Cardiac fibroblast (primary cell): ENCODE measurements at regions not wholly inside any gene's neighbourhood (a gene's known extent, or its start where the extent isn't known, plus 50 kb on each side); places are given as distances from the start of the nearest gene placed in this dataset.

Experiments
- DNase-seq, 2 donors: peaks; one replicate each; pipeline versions ENCODE4 v3.0.0 to v3.0.0-alpha.2; 2010; ENCODE audit warnings: low read depth in 2 of 2
- H3K4me3 ChIP-seq, 2 donors: replicated peaks in 1 of 2; 1 replicate in 1 of 2; 2 replicates in 1 of 2; pipeline ENCODE4 v1.5.1; 2011; ENCODE audit warnings: low read depth in 2 of 2, low read length in 2 of 2, mild to moderate bottlenecking in 2 of 2, moderate library complexity in 1 of 2
- TF ChIP-seq, protein P1 (sequence below): IDR thresholded peaks from one replicate; pipeline ENCODE4 v1.5.1; 2011; ENCODE audit warnings: low read depth, mild to moderate bottlenecking, low read length, inconsistent platforms

DNA sequence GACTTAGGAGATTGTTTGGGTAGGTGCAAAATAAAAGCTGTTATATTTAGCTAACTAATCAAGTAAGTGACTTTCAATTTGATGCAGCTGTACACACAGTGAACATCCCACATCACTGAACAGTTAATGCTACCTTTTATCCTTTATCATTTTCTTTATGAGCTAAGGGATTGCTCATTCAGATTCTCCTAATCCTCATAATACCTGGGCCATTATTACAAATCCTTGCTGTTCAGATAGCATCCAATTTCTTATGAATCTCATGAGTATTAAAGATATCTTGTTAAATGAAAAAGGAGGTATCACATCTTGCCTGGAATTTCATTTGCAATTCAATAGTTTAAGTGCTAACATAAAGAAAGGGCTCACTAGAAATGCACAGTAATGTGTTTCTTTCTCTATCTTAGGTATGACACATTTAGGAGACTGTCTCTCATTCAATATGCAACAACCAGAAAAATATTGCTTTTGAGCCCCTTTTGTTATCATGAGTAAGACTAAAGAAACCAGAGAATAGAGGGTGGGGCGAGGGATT, 918.5 kb downstream of the CBLN2 start:
- H3K4me3 ChIP-seq, result no peak overlapping the region
- TF ChIP-seq, protein P1, sequence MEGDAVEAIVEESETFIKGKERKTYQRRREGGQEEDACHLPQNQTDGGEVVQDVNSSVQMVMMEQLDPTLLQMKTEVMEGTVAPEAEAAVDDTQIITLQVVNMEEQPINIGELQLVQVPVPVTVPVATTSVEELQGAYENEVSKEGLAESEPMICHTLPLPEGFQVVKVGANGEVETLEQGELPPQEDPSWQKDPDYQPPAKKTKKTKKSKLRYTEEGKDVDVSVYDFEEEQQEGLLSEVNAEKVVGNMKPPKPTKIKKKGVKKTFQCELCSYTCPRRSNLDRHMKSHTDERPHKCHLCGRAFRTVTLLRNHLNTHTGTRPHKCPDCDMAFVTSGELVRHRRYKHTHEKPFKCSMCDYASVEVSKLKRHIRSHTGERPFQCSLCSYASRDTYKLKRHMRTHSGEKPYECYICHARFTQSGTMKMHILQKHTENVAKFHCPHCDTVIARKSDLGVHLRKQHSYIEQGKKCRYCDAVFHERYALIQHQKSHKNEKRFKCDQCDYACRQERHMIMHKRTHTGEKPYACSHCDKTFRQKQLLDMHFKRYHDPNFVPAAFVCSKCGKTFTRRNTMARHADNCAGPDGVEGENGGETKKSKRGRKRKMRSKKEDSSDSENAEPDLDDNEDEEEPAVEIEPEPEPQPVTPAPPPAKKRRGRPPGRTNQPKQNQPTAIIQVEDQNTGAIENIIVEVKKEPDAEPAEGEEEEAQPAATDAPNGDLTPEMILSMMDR, result no peak
- no peak for DNase-seq

DNA sequence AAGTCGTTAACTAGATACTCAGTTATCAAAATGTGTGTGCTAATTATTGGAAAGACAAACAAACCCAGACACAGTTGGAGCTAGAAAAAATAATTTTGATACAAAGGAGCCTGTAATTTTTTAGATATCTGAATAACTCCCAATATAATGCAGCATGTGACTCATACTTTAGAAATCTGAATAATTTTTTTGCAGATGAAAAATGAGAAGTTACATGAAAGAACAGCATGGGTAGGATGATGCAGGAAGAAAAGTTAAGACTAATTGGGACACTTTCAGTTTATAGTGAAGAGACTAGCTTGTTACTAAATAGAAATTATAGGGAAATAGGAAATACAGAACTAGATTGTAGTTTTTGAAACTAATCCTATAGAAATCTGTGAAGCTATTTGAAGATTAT, 945.8 kb downstream of the CBLN2 start:
- peak; percentile 4 to 50 for DNase-seq
- no peak overlapping the region for H3K4me3 ChIP-seq
- TF ChIP-seq, protein P1, result no peak

DNA sequence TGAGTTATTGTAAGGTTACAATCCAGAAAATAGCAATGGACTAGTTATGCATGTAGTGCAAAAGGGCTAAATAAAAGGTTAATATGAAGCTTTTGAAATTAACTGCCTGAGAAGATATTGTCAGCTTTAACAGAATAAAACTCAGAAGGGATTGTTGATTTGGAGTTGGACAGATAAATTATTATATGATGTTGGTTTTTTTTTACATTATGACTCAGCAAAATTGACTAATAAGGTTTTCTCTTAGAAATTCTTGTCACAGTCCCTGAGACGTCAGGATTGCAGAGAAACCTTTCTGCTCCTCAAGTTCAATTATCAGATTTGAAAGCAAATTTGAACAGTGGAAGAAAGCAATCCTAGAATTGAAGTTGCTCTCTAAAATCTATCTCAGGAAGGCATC, 946.9 kb downstream of the CBLN2 start:
- TF ChIP-seq, protein P1, result no peak
- H3K4me3 ChIP-seq, result no peak overlapping the region
- DNase-seq, result peak in 1 of 2 donors; percentile 22

DNA sequence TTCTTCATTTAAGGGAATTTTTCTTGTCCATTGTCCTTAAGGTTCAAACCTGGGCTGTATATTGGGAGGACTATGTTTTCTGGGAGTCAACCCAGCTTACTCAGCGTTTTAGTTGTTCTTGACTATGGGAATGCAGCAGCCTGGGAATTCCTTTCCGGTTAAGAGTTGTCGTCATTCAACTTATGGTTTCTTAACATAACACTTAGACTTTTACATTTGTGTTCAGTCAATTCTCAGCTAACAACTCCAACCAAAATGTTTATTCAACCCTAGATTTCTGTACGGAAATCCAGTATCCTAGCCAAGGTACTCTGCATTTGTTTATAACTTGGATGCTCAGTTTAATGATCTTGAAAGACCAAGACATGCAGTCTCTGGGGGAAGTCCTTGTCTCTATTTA, 960.9 kb downstream of the CBLN2 start:
- peak; percentile 1 to 9 for DNase-seq
- H3K4me3 ChIP-seq, result no peak overlapping the region
- TF ChIP-seq, protein P1, result no peak

GRCh38 chr18:71554686-71555085, 989.5 kb downstream of the CBLN2 start:
- no peak overlapping the region for H3K4me3 ChIP-seq
- no peak for DNase-seq

DNA sequence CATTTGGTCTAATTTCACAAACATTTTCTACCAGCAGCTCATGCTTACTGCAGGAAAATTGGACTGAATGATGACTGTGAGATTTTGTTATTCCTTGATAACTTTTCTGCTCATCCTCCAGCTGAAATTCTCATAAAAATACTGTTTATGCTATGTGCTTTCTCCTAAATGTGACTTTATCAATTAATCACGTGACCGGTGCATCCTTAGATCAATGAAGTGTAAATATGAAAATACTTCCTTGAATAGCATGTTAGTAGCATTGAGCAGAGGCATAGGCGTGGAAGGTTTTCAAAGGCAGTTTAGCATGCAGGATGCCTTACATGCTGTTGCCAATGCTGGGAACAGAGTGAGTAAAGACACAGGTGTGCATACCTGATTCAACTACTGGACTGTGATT, 1002.5 kb downstream of the CBLN2 start:
- H3K4me3 ChIP-seq, result no peak overlapping the region
- no peak for DNase-seq
- TF ChIP-seq, protein P1, result no peak

More at GRCh38 chr18:71554686-71555085, 989.5 kb downstream of the CBLN2 start:
- TF ChIP-seq, protein P1, result no peak

- DNase-seq, result peak; percentile 15 to 49
- TF ChIP-seq, protein P1, result no peak
- H3K4me3 ChIP-seq, result no peak overlapping the region
Observed at GRCh38 chr18:71529703-71530303, 1014.3 kb downstream of the CBLN2 start.
